H1 (cell line): ENCODE measurements at regions not wholly inside any gene's neighbourhood (a gene's known extent, or its start where the extent isn't known, plus 50 kb on each side); places are given as distances from the start of the nearest gene placed in this dataset.

Experiments
- TF ChIP-seq, protein P1 (sequence below): fragments of 300-600 bp; sonication (generic); IDR thresholded peaks from 2 replicates; pipeline ENCODE4 v1.7.1; 2012; ENCODE audit warnings: low read length, moderate library complexity, mild to moderate bottlenecking, inconsistent platforms; ENCODE audit not compliant: insufficient replicate concordance

- TF ChIP-seq, protein P1, sequence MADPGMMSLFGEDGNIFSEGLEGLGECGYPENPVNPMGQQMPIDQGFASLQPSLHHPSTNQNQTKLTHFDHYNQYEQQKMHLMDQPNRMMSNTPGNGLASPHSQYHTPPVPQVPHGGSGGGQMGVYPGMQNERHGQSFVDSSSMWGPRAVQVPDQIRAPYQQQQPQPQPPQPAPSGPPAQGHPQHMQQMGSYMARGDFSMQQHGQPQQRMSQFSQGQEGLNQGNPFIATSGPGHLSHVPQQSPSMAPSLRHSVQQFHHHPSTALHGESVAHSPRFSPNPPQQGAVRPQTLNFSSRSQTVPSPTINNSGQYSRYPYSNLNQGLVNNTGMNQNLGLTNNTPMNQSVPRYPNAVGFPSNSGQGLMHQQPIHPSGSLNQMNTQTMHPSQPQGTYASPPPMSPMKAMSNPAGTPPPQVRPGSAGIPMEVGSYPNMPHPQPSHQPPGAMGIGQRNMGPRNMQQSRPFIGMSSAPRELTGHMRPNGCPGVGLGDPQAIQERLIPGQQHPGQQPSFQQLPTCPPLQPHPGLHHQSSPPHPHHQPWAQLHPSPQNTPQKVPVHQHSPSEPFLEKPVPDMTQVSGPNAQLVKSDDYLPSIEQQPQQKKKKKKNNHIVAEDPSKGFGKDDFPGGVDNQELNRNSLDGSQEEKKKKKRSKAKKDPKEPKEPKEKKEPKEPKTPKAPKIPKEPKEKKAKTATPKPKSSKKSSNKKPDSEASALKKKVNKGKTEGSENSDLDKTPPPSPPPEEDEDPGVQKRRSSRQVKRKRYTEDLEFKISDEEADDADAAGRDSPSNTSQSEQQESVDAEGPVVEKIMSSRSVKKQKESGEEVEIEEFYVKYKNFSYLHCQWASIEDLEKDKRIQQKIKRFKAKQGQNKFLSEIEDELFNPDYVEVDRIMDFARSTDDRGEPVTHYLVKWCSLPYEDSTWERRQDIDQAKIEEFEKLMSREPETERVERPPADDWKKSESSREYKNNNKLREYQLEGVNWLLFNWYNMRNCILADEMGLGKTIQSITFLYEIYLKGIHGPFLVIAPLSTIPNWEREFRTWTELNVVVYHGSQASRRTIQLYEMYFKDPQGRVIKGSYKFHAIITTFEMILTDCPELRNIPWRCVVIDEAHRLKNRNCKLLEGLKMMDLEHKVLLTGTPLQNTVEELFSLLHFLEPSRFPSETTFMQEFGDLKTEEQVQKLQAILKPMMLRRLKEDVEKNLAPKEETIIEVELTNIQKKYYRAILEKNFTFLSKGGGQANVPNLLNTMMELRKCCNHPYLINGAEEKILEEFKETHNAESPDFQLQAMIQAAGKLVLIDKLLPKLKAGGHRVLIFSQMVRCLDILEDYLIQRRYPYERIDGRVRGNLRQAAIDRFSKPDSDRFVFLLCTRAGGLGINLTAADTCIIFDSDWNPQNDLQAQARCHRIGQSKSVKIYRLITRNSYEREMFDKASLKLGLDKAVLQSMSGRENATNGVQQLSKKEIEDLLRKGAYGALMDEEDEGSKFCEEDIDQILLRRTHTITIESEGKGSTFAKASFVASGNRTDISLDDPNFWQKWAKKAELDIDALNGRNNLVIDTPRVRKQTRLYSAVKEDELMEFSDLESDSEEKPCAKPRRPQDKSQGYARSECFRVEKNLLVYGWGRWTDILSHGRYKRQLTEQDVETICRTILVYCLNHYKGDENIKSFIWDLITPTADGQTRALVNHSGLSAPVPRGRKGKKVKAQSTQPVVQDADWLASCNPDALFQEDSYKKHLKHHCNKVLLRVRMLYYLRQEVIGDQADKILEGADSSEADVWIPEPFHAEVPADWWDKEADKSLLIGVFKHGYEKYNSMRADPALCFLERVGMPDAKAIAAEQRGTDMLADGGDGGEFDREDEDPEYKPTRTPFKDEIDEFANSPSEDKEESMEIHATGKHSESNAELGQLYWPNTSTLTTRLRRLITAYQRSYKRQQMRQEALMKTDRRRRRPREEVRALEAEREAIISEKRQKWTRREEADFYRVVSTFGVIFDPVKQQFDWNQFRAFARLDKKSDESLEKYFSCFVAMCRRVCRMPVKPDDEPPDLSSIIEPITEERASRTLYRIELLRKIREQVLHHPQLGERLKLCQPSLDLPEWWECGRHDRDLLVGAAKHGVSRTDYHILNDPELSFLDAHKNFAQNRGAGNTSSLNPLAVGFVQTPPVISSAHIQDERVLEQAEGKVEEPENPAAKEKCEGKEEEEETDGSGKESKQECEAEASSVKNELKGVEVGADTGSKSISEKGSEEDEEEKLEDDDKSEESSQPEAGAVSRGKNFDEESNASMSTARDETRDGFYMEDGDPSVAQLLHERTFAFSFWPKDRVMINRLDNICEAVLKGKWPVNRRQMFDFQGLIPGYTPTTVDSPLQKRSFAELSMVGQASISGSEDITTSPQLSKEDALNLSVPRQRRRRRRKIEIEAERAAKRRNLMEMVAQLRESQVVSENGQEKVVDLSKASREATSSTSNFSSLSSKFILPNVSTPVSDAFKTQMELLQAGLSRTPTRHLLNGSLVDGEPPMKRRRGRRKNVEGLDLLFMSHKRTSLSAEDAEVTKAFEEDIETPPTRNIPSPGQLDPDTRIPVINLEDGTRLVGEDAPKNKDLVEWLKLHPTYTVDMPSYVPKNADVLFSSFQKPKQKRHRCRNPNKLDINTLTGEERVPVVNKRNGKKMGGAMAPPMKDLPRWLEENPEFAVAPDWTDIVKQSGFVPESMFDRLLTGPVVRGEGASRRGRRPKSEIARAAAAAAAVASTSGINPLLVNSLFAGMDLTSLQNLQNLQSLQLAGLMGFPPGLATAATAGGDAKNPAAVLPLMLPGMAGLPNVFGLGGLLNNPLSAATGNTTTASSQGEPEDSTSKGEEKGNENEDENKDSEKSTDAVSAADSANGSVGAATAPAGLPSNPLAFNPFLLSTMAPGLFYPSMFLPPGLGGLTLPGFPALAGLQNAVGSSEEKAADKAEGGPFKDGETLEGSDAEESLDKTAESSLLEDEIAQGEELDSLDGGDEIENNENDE, result no peak
Observed at GRCh38 chr4:42262701-42263490, 110.4 kb upstream of the BEND4 start (continued).
